ENCODE measurements at regions not wholly inside any gene's neighbourhood (a gene's known extent, or its start where the extent isn't known, plus 50 kb on each side); places are given as distances from the start of the nearest gene placed in this dataset.
A peak's percentile ranks its signal among the peaks of the same experiment; 100 is the strongest.
"Not testable (repeated sequence)": the region's sequence is repeated elsewhere in the genome, so short reads cannot be mapped to it uniquely, and the experiment has no call there.

GRCh38 chr2:109718139-109718538 is 76.0 kb upstream of the RGPD5 start:
- no peak overlapping the region for H3K27ac ChIP-seq
- no peak for TF ChIP-seq ZFX (IDR thresholded peaks at IDR 0.05)
- TF ChIP-seq CTCF (conservative IDR thresholded peaks at IDR 0.05), result no peak

- no peak overlapping the region for H3K27ac ChIP-seq
- TF ChIP-seq ZFX (IDR thresholded peaks at IDR 0.05) (no peak), CTCF (conservative IDR thresholded peaks at IDR 0.05) (no peak)
Measured at GRCh38 chr2:109719871-109720270, 74.2 kb upstream of the RGPD5 start.

GRCh38 chr2:109720380-109721106 is 73.6 kb upstream of the RGPD5 start:
- TF ChIP-seq CTCF (conservative IDR thresholded peaks at IDR 0.05), result no peak
- no peak for TF ChIP-seq ZFX (IDR thresholded peaks at IDR 0.05)
- peak overlapping the region; percentile 53 for H3K27ac ChIP-seq

- peak overlapping the region; percentile 53 for H3K27ac ChIP-seq
- TF ChIP-seq CTCF (conservative IDR thresholded peaks at IDR 0.05), result no peak
- TF ChIP-seq ZFX (IDR thresholded peaks at IDR 0.05), result 0 out of 2 replicates have a peak, but pooled peaks have one; percentile 25
Measured at GRCh38 chr2:109721135-109721534, 73.0 kb upstream of the RGPD5 start.

- peak overlapping the region; percentile 53 for H3K27ac ChIP-seq
- no peak for TF ChIP-seq ZFX (IDR thresholded peaks at IDR 0.05)
- TF ChIP-seq CTCF (conservative IDR thresholded peaks at IDR 0.05), result no peak
Measured at GRCh38 chr2:109721626-109722025, 72.5 kb upstream of the RGPD5 start.

GRCh38 chr2:109722026-109722425 is 72.1 kb upstream of the RGPD5 start:
- TF ChIP-seq CTCF (conservative IDR thresholded peaks at IDR 0.05), result no peak
- H3K27ac ChIP-seq, result peak overlapping the region; percentile 53

GRCh38 chr2:109722640-109723039 is 71.5 kb upstream of the RGPD5 start:
- H3K27ac ChIP-seq, result not testable (repeated sequence)

DNA sequence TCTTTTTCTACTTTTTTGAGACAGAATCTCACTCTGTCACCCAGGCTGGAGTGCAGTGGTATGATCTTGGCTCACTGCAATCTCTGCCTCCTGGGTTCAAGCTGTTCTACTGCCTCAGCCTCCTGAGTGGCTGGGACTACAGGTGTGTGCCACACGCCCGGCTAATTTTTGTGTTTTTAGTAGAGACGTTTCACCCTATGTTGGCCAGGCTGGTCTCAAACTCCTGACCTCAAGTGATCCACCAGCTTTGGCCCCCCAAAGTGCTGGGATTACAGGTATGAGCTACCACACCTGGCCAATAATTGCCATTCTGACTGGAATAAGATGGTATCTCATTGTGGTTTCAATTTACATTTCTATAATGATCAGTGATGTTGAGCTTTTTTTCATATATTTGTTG is 71.0 kb upstream of the RGPD5 start:
- H3K27ac ChIP-seq, result not testable (repeated sequence)

All from C4-2B (cell line).